Neural progenitor cell (in vitro differentiated cells): ENCODE measurements at regions not wholly inside any gene's neighbourhood (a gene's known extent, or its start where the extent isn't known, plus 50 kb on each side); places are given as distances from the start of the nearest gene placed in this dataset.

Experiments used
- DNase-seq: peaks from one replicate; pipeline ENCODE4 v3.0.0-alpha.2; 2016; ENCODE audit warnings: low spot score
- H2AFZ ChIP-seq: fragments of 200-600 bp; sonication (generic); replicated peaks from 2 replicates; pipeline ENCODE4 v1.6.1; 2016; ENCODE audit warnings: antibody characterized with exemption
- H3F3A ChIP-seq: fragments of 200-600 bp; sonication (generic); 2 replicates; pipeline ENCODE4 v1.6.1; 2016; ENCODE audit warnings: antibody characterized with exemption, low read depth
- H3K27ac ChIP-seq: fragments of 200-600 bp; sonication (generic); 2 replicates; pipeline ENCODE4 v1.5.1; 2016; ENCODE audit warnings: mild to moderate bottlenecking
- H3K27me3 ChIP-seq: fragments of 200-600 bp; sonication (generic); 2 replicates; pipeline ENCODE4 v1.6.1; 2016; ENCODE audit warnings: mild to moderate bottlenecking, moderate library complexity
- H3K36me3 ChIP-seq: fragments of 200-600 bp; sonication (generic); 2 replicates; pipeline ENCODE4 v1.5.1; 2016
- H3K4me1 ChIP-seq: fragments of 200-600 bp; sonication (generic); 2 replicates; pipeline ENCODE4 v1.6.1; 2016; ENCODE audit warnings: mixed run types
- H3K4me2 ChIP-seq: fragments of 200-600 bp; sonication (generic); 2 replicates; pipeline ENCODE4 v1.6.1; 2016
- H3K4me3 ChIP-seq: fragments of 200-600 bp; sonication (generic); 2 replicates; pipeline ENCODE4 v1.5.1; 2016
- H3K79me2 ChIP-seq: fragments of 200-600 bp; sonication (generic); 2 replicates; pipeline ENCODE4 v1.6.1; 2016; ENCODE audit warnings: low read depth
- H3K9ac ChIP-seq: fragments of 200-600 bp; sonication (generic); 2 replicates; pipeline ENCODE4 v1.6.1; 2016
- H3K9me3 ChIP-seq: fragments of 200-600 bp; sonication (generic); 2 replicates; pipeline ENCODE4 v1.5.1; 2016; ENCODE audit warnings: low read depth
- H4K20me1 ChIP-seq: fragments of 200-600 bp; sonication (generic); 2 replicates; pipeline ENCODE4 v1.6.1; 2016; ENCODE audit warnings: low read depth
- H3K27ac Mint-ChIP-seq: 3 replicates; pipeline ENCODE4 v1.8.0; 2021; ENCODE audit warnings: mixed read lengths
- H3K27me3 Mint-ChIP-seq: 2 replicates; pipeline ENCODE4 v1.8.0; 2022; ENCODE audit warnings: low read depth, mild to moderate bottlenecking, inconsistent platforms, moderate library complexity, mixed read lengths; ENCODE audit not compliant: insufficient read depth
- H3K36me3 Mint-ChIP-seq: 3 replicates; pipeline ENCODE4 v1.8.0; 2021; ENCODE audit warnings: mixed read lengths
- H3K4me1 Mint-ChIP-seq: 3 replicates; pipeline ENCODE4 v1.8.0; 2021; ENCODE audit warnings: mixed read lengths
- H3K4me3 Mint-ChIP-seq: 3 replicates; pipeline ENCODE4 v1.8.0; 2021; ENCODE audit warnings: mild to moderate bottlenecking, moderate library complexity, mixed read lengths
- H3K9me3 Mint-ChIP-seq: 3 replicates; pipeline ENCODE4 v1.8.0; 2020; ENCODE audit warnings: mixed read lengths
- EZH2 ChIP-seq: fragments of 200-600 bp; sonication (generic); IDR thresholded peaks from 2 replicates; pipeline ENCODE4 v1.6.1; 2017; ENCODE audit warnings: antibody characterized with exemption, mild to moderate bottlenecking, moderate library complexity
- EZH2phosphoT487 ChIP-seq: fragments of 200-600 bp; sonication (generic); IDR thresholded peaks from 2 replicates; pipeline ENCODE4 v1.6.1; 2017; ENCODE audit warnings: antibody characterized with exemption
- TF ChIP-seq, protein P1 (sequence below): fragments of 200-600 bp; sonication (generic); IDR thresholded peaks from 2 replicates; pipeline ENCODE4 v1.5.1; 2017; ENCODE audit warnings: antibody characterized with exemption, mild to moderate bottlenecking

DNA sequence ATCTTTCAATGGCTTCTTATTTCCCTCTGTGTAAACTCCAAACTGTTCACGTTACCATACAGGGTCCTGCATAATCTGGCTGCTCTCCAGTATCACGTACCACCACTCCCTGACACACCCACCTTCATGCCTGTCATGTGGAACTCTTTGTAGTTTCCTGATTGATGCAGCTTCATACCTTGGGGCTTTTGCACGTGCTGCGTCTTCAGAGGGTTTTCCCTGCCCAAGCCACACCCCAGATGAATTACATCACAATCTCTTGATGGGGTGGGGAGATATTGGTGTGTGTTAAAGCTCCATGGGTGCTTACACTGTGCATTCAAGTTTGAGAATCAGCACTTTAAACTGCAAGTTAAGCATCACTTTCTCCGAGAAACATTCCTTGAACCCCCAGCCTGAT is 101.9 kb downstream of the CT47B1 start:
- DNase-seq: no peak
- no peaks in the 10 kb centered on the region for H3K9me3 ChIP-seq
- no peaks in the 10 kb centered on the region for H3K79me2 ChIP-seq
- no peak overlapping the region for H3K27ac ChIP-seq
- peaks cover 2% of the 10 kb centered on the region for H3K27me3 Mint-ChIP-seq
- no peaks in the 10 kb centered on the region for H3K27me3 ChIP-seq
- H3K9me3 Mint-ChIP-seq: no peaks in the 10 kb centered on the region
- H2AFZ ChIP-seq: no peak overlapping the region
- no peaks in the 10 kb centered on the region for H4K20me1 ChIP-seq
- H3K4me2 ChIP-seq: no peak overlapping the region
- no peaks in the 10 kb centered on the region for H3K36me3 ChIP-seq
- no peak for TF ChIP-seq EZH2phosphoT487
- no peak for TF ChIP-seq EZH2
- TF ChIP-seq, protein P1, sequence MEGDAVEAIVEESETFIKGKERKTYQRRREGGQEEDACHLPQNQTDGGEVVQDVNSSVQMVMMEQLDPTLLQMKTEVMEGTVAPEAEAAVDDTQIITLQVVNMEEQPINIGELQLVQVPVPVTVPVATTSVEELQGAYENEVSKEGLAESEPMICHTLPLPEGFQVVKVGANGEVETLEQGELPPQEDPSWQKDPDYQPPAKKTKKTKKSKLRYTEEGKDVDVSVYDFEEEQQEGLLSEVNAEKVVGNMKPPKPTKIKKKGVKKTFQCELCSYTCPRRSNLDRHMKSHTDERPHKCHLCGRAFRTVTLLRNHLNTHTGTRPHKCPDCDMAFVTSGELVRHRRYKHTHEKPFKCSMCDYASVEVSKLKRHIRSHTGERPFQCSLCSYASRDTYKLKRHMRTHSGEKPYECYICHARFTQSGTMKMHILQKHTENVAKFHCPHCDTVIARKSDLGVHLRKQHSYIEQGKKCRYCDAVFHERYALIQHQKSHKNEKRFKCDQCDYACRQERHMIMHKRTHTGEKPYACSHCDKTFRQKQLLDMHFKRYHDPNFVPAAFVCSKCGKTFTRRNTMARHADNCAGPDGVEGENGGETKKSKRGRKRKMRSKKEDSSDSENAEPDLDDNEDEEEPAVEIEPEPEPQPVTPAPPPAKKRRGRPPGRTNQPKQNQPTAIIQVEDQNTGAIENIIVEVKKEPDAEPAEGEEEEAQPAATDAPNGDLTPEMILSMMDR: no peak
- H3F3A ChIP-seq: no peaks in the 10 kb centered on the region
- H3K9ac ChIP-seq: no peak overlapping the region
- H3K4me3 ChIP-seq: no peak overlapping the region
- peaks cover 5% of the 10 kb centered on the region for H3K4me1 Mint-ChIP-seq
- no peak overlapping the region for H3K4me3 Mint-ChIP-seq
- H3K27ac Mint-ChIP-seq: no peak overlapping the region
- H3K36me3 Mint-ChIP-seq: no peaks in the 10 kb centered on the region
- no peaks in the 10 kb centered on the region for H3K4me1 ChIP-seq

DNA sequence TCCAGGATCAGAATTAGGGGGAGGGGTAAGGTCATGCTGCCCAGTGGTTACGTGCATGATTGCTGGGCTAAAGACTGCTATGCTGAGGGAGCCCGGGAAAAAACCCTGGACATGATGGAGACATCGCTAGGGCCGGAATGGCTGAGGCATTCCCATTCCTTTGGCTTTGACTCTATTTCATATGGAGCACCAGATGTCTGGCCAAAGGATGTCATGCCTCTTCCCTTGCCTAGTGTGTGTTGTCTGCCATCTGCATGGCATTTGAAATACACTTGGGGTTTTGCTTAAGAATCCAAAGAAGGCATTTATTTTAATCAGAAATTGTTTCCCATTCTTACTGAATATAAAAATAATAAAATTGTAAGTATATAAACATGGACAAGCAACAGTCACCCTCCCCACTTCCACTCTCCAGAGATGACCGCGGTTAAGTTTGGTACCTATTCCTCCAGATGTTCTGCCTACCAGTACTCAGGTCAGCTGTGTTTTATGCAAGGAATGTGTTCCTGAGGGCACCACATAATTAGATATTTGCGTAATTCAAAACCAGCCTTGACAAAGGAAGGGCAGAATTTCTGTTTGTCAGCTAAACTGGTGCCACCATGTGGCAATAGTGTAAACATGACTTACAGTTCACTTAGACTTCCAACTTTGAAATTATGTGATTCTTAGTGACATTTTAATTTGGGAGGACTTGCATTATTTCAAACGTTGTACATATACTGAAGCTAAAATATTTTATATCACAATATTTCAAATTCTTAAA is 105.9 kb downstream of the CT47B1 start:
- Histone ChIP-seq H4K20me1 (no peaks in the 10 kb centered on the region), H3K36me3 (no peaks in the 10 kb centered on the region), H3K4me1 (no peaks in the 10 kb centered on the region), H3F3A (no peaks in the 10 kb centered on the region), H3K9ac (no peak overlapping the region), H2AFZ (no peak overlapping the region), H3K79me2 (no peaks in the 10 kb centered on the region), H3K27ac (no peak overlapping the region), H3K4me3 (no peak overlapping the region), H3K9me3 (no peaks in the 10 kb centered on the region), H3K27me3 (no peaks in the 10 kb centered on the region), H3K4me2 (no peak overlapping the region)
- Mint-ChIP-seq H3K9me3 (no peaks in the 10 kb centered on the region), H3K27me3 (peaks cover 2% of the 10 kb centered on the region), H3K27ac (no peak overlapping the region), H3K4me3 (no peak overlapping the region), H3K36me3 (no peaks in the 10 kb centered on the region), H3K4me1 (peaks cover 9% of the 10 kb centered on the region)
- peak; percentile 37 for DNase-seq
- no peak for TF ChIP-seq EZH2phosphoT487
- TF ChIP-seq, protein P1: peak; percentile 46

DNA sequence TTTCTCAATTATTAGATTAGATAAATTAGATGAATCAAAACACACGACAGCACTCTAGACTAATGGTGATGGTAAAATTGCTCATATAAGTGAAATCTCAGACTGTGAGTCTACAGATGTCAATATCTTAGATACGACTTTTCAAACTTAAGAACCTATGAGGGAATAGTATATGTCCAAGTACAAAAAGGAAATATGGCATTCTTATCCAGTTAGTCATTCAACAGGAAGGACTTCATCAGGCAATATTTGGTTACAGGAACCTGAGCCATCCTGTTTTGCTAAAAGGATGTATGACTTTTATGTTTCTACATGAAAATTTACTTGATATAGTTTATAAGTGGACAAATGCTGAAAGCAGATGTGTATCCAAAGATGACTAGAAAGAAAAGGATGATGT is 107.0 kb downstream of the CT47B1 start:
- Mint-ChIP-seq H3K36me3 (no peaks in the 10 kb centered on the region), H3K27ac (no peak overlapping the region), H3K4me1 (peaks cover 9% of the 10 kb centered on the region), H3K9me3 (no peaks in the 10 kb centered on the region), H3K27me3 (peaks cover 2% of the 10 kb centered on the region), H3K4me3 (no peak overlapping the region)
- H3K9me3 ChIP-seq: no peaks in the 10 kb centered on the region
- no peak overlapping the region for H2AFZ ChIP-seq
- no peaks in the 10 kb centered on the region for H3F3A ChIP-seq
- no peaks in the 10 kb centered on the region for H4K20me1 ChIP-seq
- TF ChIP-seq EZH2phosphoT487: no peak
- TF ChIP-seq EZH2: no peak
- TF ChIP-seq, protein P1: no peak
- no peaks in the 10 kb centered on the region for H3K36me3 ChIP-seq
- no peaks in the 10 kb centered on the region for H3K27me3 ChIP-seq
- DNase-seq: no peak
- H3K9ac ChIP-seq: no peak overlapping the region
- H3K4me2 ChIP-seq: no peak overlapping the region
- H3K4me3 ChIP-seq: no peak overlapping the region
- H3K4me1 ChIP-seq: no peaks in the 10 kb centered on the region
- H3K27ac ChIP-seq: no peak overlapping the region
- no peaks in the 10 kb centered on the region for H3K79me2 ChIP-seq
